ENCODE measurements at regions not wholly inside any gene's neighbourhood (a gene's known extent, or its start where the extent isn't known, plus 50 kb on each side); places are given as distances from the start of the nearest gene placed in this dataset.
"Not testable (repeated sequence)": the region's sequence is repeated elsewhere in the genome, so short reads cannot be mapped to it uniquely, and the experiment has no call there.

DNA sequence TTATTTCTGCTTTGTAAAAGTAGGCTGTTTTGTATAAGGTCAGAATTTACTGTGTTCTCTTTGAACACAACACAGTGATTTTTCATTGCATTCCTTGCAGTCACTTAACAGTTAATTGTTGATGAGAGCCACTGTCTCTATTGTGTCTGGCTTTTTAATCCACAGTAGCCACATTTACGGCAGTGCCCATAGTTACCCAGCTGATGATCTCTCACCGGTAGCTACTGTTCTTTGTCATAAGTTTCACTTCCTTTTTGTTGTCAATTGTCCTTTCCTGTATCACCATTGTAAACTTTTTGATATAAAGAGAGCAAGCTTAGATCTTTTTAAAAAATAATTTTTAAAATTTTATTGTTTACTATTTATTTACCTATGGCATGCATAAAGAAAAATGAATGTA lies 669.2 kb downstream of the PRIM2 start:
- H3K4me2 ChIP-seq; H2AFZ ChIP-seq (ENCODE audit: low read depth); POLR2A ChIA-PET; H3K79me2 ChIP-seq (ENCODE audit: insufficient read depth); H3K9me2 ChIP-seq; H4K20me1 ChIP-seq (ENCODE audit: insufficient read depth); CTCF ChIA-PET; H3K36me3 ChIP-seq (replicated peaks in 1 of 2; ENCODE audit: control insufficient read depth in 1 of 2, insufficient read depth in 2 of 2, low read length in 1 of 2); H3K4me3 ChIP-seq (ENCODE audit: low read depth in 2 of 2, low read length in 1 of 2); DNase-seq; H3K27ac ChIP-seq (ENCODE audit: low read depth in 2 of 2, low read length in 1 of 2); H3K4me1 ChIP-seq (ENCODE audit: control insufficient read depth in 1 of 2, insufficient read depth in 2 of 2, low read depth in 1 of 2, low read length in 1 of 2); H3K27me3 ChIP-seq (ENCODE audit: insufficient read depth); H3K9me3 ChIP-seq; H3K9ac ChIP-seq; H3F3A ChIP-seq (replicated peaks; ENCODE audit: insufficient read depth): not testable (repeated sequence)
- WGBS (ENCODE audit: low lambda C conversion rate), result 7% methylated on average over 2 of the region's 2 CpGs

DNA sequence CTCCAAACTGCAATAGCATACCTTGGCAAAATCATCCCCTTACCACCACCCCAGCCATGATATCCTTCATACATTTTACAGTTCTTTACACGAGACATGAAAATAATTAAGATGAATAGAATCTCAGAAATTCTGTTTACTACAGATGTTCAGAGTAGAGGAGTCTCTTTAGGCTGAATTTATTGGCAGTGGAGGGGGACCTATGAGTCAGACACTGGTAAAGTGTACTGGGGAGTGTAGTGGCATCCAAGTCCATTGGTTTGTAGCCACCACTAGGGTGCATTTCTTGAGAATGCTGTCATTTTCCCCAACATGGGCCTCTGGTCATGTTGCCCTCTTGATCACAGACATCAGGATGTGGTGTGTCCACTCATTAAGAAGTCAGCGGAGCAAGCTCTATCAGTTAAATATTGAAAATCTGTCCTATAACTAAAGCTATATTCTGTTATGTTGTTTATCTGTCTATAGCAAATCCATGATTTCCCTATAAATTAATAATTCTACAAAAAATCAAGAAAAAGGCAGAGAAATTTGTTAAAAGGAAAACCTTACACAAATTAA lies 672.2 kb downstream of the PRIM2 start:
- H3K79me2 ChIP-seq (ENCODE audit: insufficient read depth); H3K4me2 ChIP-seq; H3K9ac ChIP-seq; H3K27ac ChIP-seq (ENCODE audit: low read depth in 2 of 2, low read length in 1 of 2); H3K36me3 ChIP-seq (replicated peaks in 1 of 2; ENCODE audit: control insufficient read depth in 1 of 2, insufficient read depth in 2 of 2, low read length in 1 of 2); POLR2A ChIA-PET; H3K4me3 ChIP-seq (ENCODE audit: low read depth in 2 of 2, low read length in 1 of 2); H4K20me1 ChIP-seq (ENCODE audit: insufficient read depth); DNase-seq; H3F3A ChIP-seq (replicated peaks; ENCODE audit: insufficient read depth); H3K27me3 ChIP-seq (ENCODE audit: insufficient read depth); H3K9me2 ChIP-seq; CTCF ChIA-PET; H3K4me1 ChIP-seq (ENCODE audit: control insufficient read depth in 1 of 2, insufficient read depth in 2 of 2, low read depth in 1 of 2, low read length in 1 of 2); H2AFZ ChIP-seq (ENCODE audit: low read depth); H3K9me3 ChIP-seq: not testable (repeated sequence)
- WGBS (ENCODE audit: low lambda C conversion rate), result 13% methylated on average over 2 of the region's 2 CpGs

DNA sequence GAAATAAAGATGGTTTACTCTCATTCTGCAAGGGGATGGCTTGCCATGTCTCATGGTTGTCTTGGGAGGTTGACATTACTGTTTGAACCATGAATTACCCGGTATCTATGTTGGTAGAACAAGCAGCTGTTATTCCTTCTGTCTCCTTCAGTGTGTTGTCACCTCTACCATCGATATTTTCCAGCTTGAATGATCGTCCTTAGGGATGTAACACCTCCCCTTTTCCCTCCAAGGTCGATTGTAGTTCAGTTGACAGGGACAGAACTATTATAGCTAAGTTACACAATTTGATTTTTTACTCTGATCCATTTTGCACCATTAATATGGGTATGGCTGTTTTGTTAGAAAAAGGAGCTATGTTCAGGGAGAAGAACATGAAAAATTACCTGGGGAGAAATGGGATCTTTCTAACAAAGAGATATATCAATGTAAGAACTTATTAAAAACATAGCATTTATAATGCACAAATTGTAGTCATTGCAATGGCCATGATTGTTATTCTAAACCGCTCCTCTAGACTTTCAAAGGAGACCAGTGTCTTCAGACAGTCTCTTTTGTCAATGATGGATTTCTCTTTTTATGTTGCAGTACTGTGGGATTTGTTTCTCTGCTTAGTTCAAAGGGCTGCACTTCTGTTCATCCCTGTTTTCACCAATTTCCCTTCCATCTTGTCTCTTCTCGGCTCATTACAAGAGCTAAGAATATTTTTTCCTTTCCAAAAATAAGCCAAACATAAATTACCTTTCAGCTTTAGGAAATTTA lies 681.6 kb downstream of the PRIM2 start:
- H4K20me1 ChIP-seq (ENCODE audit: insufficient read depth); H3K27ac ChIP-seq (ENCODE audit: low read depth in 2 of 2, low read length in 1 of 2); H3K4me1 ChIP-seq (ENCODE audit: control insufficient read depth in 1 of 2, insufficient read depth in 2 of 2, low read depth in 1 of 2, low read length in 1 of 2); DNase-seq; H3K9me3 ChIP-seq; H3K9ac ChIP-seq; POLR2A ChIA-PET; H3F3A ChIP-seq (replicated peaks; ENCODE audit: insufficient read depth); H3K4me2 ChIP-seq; H3K36me3 ChIP-seq (replicated peaks in 1 of 2; ENCODE audit: control insufficient read depth in 1 of 2, insufficient read depth in 2 of 2, low read length in 1 of 2); H3K9me2 ChIP-seq; H3K27me3 ChIP-seq (ENCODE audit: insufficient read depth); H2AFZ ChIP-seq (ENCODE audit: low read depth); H3K4me3 ChIP-seq (ENCODE audit: low read depth in 2 of 2, low read length in 1 of 2); CTCF ChIA-PET; H3K79me2 ChIP-seq (ENCODE audit: insufficient read depth): not testable (repeated sequence)
- 0% methylated on average over 6 of the region's 6 CpGs for WGBS (ENCODE audit: low lambda C conversion rate)

DNA sequence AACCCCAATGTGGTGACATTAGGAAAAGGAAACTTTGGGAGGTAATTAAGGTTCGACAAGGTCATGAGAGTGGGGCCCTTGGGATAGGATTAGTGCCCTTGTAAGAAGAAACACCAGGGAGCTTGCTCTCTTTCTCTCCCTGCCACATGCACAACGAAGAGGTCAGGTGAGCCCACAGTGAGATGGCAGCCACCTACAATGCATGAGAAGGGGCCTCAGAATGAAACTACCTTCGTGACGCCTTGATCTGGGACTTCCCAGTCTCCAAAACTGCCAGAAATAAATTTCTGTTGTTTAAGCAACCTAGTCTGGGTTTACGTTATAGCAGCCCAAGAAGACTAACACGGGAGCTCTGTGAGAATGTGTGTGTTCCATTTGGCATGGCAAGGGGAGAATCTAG lies 682.8 kb downstream of the PRIM2 start:
- H3K4me3 ChIP-seq (ENCODE audit: low read depth in 2 of 2, low read length in 1 of 2); H3K4me2 ChIP-seq; POLR2A ChIA-PET; H3K9me3 ChIP-seq; H3K36me3 ChIP-seq (replicated peaks in 1 of 2; ENCODE audit: control insufficient read depth in 1 of 2, insufficient read depth in 2 of 2, low read length in 1 of 2); H2AFZ ChIP-seq (ENCODE audit: low read depth); H3K9me2 ChIP-seq; H3K9ac ChIP-seq; CTCF ChIA-PET; H4K20me1 ChIP-seq (ENCODE audit: insufficient read depth); H3K4me1 ChIP-seq (ENCODE audit: control insufficient read depth in 1 of 2, insufficient read depth in 2 of 2, low read depth in 1 of 2, low read length in 1 of 2); H3K27ac ChIP-seq (ENCODE audit: low read depth in 2 of 2, low read length in 1 of 2); H3F3A ChIP-seq (replicated peaks; ENCODE audit: insufficient read depth); DNase-seq; H3K79me2 ChIP-seq (ENCODE audit: insufficient read depth); H3K27me3 ChIP-seq (ENCODE audit: insufficient read depth): not testable (repeated sequence)
- 0% methylated on average over 6 of the region's 6 CpGs for WGBS (ENCODE audit: low lambda C conversion rate)

Measured in SK-N-SH (cell line).